ENCODE measurements at regions not wholly inside any gene's neighbourhood (a gene's known extent, or its start where the extent isn't known, plus 50 kb on each side); places are given as distances from the start of the nearest gene placed in this dataset.

DNA sequence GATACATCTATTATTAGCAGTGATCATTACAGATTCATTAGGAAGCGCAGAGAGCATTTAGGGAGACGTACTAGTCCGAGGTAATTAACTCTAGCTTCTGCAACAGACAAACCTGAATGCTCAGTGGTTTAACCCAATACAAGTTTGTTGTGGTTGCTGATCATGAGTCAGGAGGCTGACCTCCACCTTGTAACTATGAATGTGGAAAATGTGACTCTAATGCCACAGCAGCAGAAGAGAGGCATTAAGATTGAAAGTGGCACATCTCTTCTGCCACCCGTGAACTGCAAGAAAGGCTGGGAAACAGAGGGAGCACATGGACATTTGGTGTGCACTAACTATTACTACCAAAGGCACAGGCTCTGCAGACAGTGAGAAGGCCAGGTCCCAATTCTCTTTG, 71.2 kb upstream of the C3orf80 start:
- no peak for FAIRE-seq
- DNase-seq (ENCODE audit: insufficient read length) = no peak

GRCh38 chr3:160154596-160154995, 70.6 kb upstream of the C3orf80 start:
- TF ChIP-seq POLR2AphosphoS5 (IDR thresholded peaks at IDR 0.05; ENCODE audit: low read depth, low read length) (no peak), POLR2A (IDR thresholded peaks at IDR 0.05; ENCODE audit: low read depth, low read length) (no peak), TAF1 (IDR thresholded peaks at IDR 0.05; ENCODE audit: borderline replicate concordance, low read depth, low read length) (no peak)
- DNase-seq (ENCODE audit: insufficient read length) (no peak), FAIRE-seq (no peak)

More for the DNA sequence above, 71.2 kb upstream of the C3orf80 start:
- no peak for TF ChIP-seq POLR2A (IDR thresholded peaks at IDR 0.05; ENCODE audit: low read depth, low read length)
- TF ChIP-seq TAF1 (IDR thresholded peaks at IDR 0.05; ENCODE audit: borderline replicate concordance, low read depth, low read length) = no peak
- TF ChIP-seq POLR2AphosphoS5 (IDR thresholded peaks at IDR 0.05; ENCODE audit: low read depth, low read length) = no peak

DNA sequence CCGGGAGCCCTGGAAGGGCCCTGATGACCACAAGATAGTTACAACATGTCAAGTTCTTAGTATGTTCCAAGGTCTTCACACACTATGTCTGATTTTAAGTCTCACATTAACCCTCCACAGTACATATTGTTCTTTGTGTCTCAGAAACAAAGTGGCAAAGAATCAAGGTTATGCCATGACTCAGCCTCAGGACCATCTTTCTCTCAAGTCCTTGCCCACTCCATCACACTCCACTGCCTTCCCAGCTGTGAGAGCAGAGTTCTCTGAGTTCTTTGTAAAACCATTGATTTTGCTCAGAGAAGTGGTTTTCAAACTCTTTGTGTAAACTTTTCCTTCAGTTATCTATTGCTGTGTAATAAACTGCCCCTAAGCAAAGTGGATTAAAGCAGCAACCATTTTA, 67.9 kb upstream of the C3orf80 start:
- TF ChIP-seq TAF1 (IDR thresholded peaks at IDR 0.05; ENCODE audit: borderline replicate concordance, low read depth, low read length) (no peak), POLR2A (IDR thresholded peaks at IDR 0.05; ENCODE audit: low read depth, low read length) (no peak), POLR2AphosphoS5 (IDR thresholded peaks at IDR 0.05; ENCODE audit: low read depth, low read length) (no peak)
- FAIRE-seq (no peak), DNase-seq (ENCODE audit: insufficient read length) (no peak)

DNA sequence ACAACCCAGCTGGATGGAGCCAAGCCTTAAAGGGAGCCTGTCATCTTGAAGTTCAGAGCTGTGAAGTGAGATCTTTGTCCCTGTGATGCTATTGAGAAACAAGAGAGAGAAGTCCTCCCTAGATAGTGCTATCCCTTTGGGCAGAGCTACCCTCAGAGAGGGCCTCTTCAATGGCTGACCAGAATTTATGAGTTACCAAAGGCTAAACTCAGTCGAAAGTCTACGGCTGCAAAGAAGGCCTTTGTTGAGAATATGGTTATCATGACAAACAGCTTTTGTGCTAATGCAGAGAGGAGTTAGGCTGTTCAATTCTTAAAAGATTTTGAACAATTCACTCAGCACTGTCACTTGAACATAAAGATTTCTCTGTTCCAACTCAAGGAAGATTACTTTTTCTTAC, 65.9 kb upstream of the C3orf80 start:
- DNase-seq (ENCODE audit: insufficient read length) (no peak), FAIRE-seq (no peak)
- TF ChIP-seq POLR2AphosphoS5 (IDR thresholded peaks at IDR 0.05; ENCODE audit: low read depth, low read length) (no peak), TAF1 (IDR thresholded peaks at IDR 0.05; ENCODE audit: borderline replicate concordance, low read depth, low read length) (no peak), POLR2A (IDR thresholded peaks at IDR 0.05; ENCODE audit: low read depth, low read length) (no peak)

DNA sequence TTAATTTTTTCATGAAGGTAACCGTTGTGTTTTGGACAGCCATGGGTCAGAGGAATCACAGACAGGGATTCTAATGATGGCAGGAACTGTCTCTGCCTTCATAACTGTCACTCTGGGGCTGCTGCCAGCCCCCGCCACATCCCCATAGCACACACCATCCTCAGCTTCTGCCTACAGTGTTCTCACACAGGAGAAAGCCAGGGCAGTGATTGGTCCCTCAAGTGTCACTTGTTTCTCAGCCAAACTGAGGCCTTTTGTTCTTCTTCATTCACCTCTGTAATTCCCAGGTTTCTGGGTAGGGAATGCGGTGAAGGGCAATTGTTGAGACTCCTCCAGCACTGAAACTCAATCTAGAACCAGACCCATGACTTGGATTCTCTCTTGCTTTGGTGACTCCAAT, 65.4 kb upstream of the C3orf80 start:
- no peak for FAIRE-seq
- TF ChIP-seq TAF1 (IDR thresholded peaks at IDR 0.05; ENCODE audit: borderline replicate concordance, low read depth, low read length) (no peak), POLR2AphosphoS5 (IDR thresholded peaks at IDR 0.05; ENCODE audit: low read depth, low read length) (no peak), POLR2A (IDR thresholded peaks at IDR 0.05; ENCODE audit: low read depth, low read length) (no peak)
- no peak for DNase-seq (ENCODE audit: insufficient read length)

GRCh38 chr3:160161921-160162320, 63.3 kb upstream of the C3orf80 start:
- DNase-seq (ENCODE audit: insufficient read length) (no peak), FAIRE-seq (no peak)
- no peak for TF ChIP-seq TAF1 (IDR thresholded peaks at IDR 0.05; ENCODE audit: borderline replicate concordance, low read depth, low read length)
- TF ChIP-seq POLR2AphosphoS5 (IDR thresholded peaks at IDR 0.05; ENCODE audit: low read depth, low read length) = no peak
- TF ChIP-seq POLR2A (IDR thresholded peaks at IDR 0.05; ENCODE audit: low read depth, low read length) = no peak

DNA sequence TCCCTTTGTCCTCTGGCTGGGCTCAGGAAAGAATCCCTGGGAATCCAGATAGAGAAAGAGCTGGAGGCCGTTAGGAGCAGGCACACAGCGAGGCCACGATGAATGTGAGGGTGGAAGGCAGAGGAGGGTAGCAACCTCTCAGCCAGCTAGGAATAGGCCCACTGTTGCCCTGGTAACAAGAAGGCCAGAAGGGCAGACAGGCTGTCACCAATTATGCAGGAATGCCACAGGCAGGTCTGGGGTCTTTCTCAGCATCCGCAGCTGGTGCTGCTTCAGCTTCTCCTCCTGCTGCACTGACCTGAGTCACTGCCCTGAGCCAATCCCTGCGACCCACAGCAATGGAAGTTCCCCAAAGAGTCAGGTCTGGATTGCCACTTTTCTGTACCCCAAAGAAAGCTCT, 62.8 kb upstream of the C3orf80 start:
- no peak for FAIRE-seq
- DNase-seq (ENCODE audit: insufficient read length) = no peak
- TF ChIP-seq POLR2AphosphoS5 (IDR thresholded peaks at IDR 0.05; ENCODE audit: low read depth, low read length) = no peak
- TF ChIP-seq POLR2A (IDR thresholded peaks at IDR 0.05; ENCODE audit: low read depth, low read length) = no peak
- no peak for TF ChIP-seq TAF1 (IDR thresholded peaks at IDR 0.05; ENCODE audit: borderline replicate concordance, low read depth, low read length)

GRCh38 chr3:160163229-160163878, 61.9 kb upstream of the C3orf80 start:
- TF ChIP-seq POLR2A (IDR thresholded peaks at IDR 0.05; ENCODE audit: low read depth, low read length) = no peak
- TF ChIP-seq POLR2AphosphoS5 (IDR thresholded peaks at IDR 0.05; ENCODE audit: low read depth, low read length) = no peak
- no peak for TF ChIP-seq TAF1 (IDR thresholded peaks at IDR 0.05; ENCODE audit: borderline replicate concordance, low read depth, low read length)
- FAIRE-seq (peak; percentile 62), DNase-seq (ENCODE audit: insufficient read length) (no peak)

- TF ChIP-seq POLR2AphosphoS5 (IDR thresholded peaks at IDR 0.05; ENCODE audit: low read depth, low read length) (no peak), POLR2A (IDR thresholded peaks at IDR 0.05; ENCODE audit: low read depth, low read length) (no peak), TAF1 (IDR thresholded peaks at IDR 0.05; ENCODE audit: borderline replicate concordance, low read depth, low read length) (no peak)
- DNase-seq (ENCODE audit: insufficient read length) = no peak
- FAIRE-seq = peak; percentile 73
Measured at GRCh38 chr3:160168246-160168645, 57.0 kb upstream of the C3orf80 start.

DNA sequence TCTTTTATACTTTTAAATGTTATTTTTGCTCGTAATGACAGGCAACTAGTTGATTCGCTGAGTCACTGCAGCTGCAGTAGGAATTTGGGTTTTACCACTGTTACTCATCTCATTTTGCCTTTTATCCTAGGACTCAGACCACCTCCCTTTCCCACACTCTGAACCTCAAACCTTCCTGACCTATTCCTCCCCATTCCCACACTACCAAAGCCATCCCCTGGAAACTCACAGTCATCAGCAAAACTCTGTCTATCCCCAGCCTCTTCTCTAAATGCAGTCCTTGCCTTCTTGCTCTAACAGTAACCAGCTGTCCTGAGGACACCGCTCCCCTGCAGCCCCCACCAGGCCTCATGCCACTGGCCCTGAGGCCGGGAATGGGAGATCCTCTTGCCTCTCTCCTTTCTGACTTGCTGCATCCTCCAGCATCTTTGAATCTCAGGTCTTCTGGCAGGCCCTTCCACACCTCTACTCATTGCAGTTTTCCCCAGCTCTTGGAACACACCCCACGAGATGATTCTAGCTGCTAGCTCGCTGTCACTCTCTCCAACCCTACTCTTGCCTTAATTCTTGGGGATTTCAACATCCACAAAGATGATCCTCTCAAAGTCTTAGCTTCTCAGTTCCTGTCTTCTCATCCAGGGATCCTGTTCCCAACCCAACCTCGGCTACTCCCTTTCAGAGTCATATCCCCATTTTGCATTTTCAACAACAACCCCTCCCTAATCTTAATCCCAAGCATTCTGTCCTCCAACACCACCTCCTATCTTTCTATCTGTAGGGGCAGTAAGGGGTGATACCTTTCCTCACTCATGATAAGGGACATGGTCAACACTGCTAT, 55.9 kb upstream of the C3orf80 start:
- no peak for TF ChIP-seq POLR2A (IDR thresholded peaks at IDR 0.05; ENCODE audit: low read depth, low read length)
- DNase-seq (ENCODE audit: insufficient read length) (no peak), FAIRE-seq (no peak)

DNA sequence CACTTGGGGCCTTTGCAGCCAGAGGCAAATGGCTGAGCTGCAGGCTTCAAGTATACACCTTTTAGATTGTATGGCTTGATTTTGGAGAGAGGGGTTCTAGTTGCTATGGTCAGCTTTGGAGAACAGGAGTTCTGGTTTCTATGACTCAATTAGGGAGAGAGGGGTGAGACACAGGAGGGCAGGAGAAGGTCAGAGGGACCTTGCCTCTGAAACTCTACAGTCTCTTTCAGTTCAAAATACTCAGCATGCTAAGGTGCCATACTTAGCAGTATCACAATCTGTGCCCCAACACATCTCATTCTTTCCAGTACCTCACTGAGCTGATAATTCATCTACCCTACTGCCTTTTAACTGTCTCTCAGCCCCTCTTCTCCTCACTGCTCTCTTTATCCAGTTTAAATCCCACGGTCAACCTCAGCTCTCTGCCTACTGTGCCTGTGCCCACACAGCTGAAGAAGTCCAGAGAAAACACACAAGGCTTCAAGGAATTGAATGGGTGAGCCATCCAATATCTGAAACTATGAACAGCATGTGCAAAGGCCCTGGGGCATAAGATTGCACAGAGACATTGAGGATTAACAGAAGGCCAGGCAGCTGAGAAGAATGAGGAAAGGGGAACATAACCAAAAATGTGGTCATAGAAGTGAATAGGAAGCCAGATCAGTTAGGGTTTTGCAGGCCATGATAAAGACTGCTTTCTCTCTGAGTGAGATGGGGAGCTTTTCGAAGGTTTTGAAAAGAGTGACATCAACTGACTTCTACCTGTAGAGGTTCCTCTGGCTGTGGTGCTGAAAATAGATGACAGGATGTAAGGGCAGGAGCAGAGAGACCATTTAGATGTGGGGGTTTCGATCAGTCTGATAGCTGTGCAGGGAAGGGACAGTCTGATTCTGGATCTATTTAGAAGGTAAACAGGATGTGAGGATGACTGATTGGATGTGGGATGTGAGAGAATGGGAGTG, 54.5 kb upstream of the C3orf80 start:
- DNase-seq (ENCODE audit: insufficient read length) (no peak), FAIRE-seq (peak; percentile 81)
- TF ChIP-seq TAF1 (IDR thresholded peaks at IDR 0.05; ENCODE audit: borderline replicate concordance, low read depth, low read length) = no peak
- no peak for TF ChIP-seq POLR2AphosphoS5 (IDR thresholded peaks at IDR 0.05; ENCODE audit: low read depth, low read length)
- no peak for TF ChIP-seq POLR2A (IDR thresholded peaks at IDR 0.05; ENCODE audit: low read depth, low read length)
